Left ventricle myocardium inferior (tissue), 1 donor: ENCODE measurements at regions not wholly inside any gene's neighbourhood (a gene's known extent, or its start where the extent isn't known, plus 50 kb on each side); places are given as distances from the start of the nearest gene placed in this dataset.

Experiments used
- DNase-seq: peaks from one replicate; pipeline ENCODE4 v3.0.0-alpha.2; 2020
- H3K27ac ChIP-seq: fragments of 200-600 bp; replicated peaks from 2 replicates; pipeline ENCODE4 v1.8.0; 2021
- H3K27me3 ChIP-seq: fragments of 200-600 bp; 2 replicates; pipeline ENCODE4 v1.8.0; 2021; ENCODE audit warnings: low read depth
- H3K36me3 ChIP-seq: fragments of 200-600 bp; 2 replicates; pipeline ENCODE4 v1.8.0; 2021
- H3K4me1 ChIP-seq: fragments of 200-600 bp; 2 replicates; pipeline ENCODE4 v1.8.0; 2021
- H3K4me3 ChIP-seq: fragments of 200-600 bp; 2 replicates; pipeline ENCODE4 v1.8.0; 2021; ENCODE audit warnings: mild to moderate bottlenecking, moderate library complexity
- H3K9me3 ChIP-seq: fragments of 200-600 bp; replicated peaks from 2 replicates; pipeline ENCODE4 v1.8.0; 2021
- intact Hi-C: fragments of 100-400 bp; cut with micrococcal nuclease; formaldehyde crosslinking; loops from one replicate; pipeline ENCODE4 v1.11.0; 2022
- TF ChIP-seq, protein P1 (sequence below): fragments of 200-600 bp; IDR thresholded peaks from 2 replicates; pipeline ENCODE4 v1.8.0; 2021; ENCODE audit warnings: antibody characterized with exemption, mild to moderate bottlenecking, borderline replicate concordance
- donor health status: DM: no; HTN: yes; CAD: no; lungs with severe emphysema.

DNA sequence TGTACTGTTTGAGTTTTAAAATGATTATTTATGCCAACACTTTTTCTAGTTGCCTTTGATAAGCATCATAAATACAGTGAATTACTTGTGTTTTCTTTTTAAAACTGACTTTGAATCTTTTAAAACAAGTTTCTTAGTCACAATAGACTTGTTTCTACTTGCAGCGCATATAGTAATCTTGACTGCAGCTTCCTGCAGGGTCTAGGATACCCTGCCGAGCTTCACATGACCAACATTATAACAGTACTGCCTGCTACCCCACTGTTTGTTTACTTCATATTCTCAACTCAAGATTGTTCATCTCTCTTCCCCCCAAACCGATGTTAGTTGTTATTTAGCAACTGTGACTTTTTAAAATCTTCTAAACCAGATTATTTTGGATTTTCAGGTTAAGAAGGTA lies 751.3 kb upstream of the NEGR1 start:
- no peaks in the 10 kb centered on the region for H3K4me1 ChIP-seq
- H3K9me3 ChIP-seq = no peaks in the 10 kb centered on the region
- H3K36me3 ChIP-seq = no peaks in the 10 kb centered on the region
- no peak for DNase-seq
- TF ChIP-seq, protein P1, sequence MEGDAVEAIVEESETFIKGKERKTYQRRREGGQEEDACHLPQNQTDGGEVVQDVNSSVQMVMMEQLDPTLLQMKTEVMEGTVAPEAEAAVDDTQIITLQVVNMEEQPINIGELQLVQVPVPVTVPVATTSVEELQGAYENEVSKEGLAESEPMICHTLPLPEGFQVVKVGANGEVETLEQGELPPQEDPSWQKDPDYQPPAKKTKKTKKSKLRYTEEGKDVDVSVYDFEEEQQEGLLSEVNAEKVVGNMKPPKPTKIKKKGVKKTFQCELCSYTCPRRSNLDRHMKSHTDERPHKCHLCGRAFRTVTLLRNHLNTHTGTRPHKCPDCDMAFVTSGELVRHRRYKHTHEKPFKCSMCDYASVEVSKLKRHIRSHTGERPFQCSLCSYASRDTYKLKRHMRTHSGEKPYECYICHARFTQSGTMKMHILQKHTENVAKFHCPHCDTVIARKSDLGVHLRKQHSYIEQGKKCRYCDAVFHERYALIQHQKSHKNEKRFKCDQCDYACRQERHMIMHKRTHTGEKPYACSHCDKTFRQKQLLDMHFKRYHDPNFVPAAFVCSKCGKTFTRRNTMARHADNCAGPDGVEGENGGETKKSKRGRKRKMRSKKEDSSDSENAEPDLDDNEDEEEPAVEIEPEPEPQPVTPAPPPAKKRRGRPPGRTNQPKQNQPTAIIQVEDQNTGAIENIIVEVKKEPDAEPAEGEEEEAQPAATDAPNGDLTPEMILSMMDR = no peak
- H3K27me3 ChIP-seq = no peaks in the 10 kb centered on the region
- H3K4me3 ChIP-seq = no peak overlapping the region
- intact Hi-C loops = no loop called here
- H3K27ac ChIP-seq = no peak overlapping the region

DNA sequence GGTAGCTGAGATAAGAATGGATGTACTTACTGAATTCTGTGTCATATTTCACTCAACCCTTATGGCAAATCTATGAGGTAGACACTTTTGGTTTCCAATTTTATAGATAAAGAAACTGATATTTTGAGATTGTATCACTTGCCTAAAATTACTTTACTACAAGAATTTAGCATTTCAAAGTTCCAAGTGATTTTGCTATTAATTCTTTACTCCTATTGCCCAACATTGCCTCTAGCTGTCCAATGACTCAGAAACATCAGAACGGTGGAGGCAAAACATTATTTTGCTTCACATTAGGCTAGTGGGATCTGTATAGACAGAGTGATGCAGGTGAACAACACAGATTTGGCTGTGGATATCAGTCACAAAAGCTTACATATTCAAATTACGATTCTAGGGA lies 747.2 kb upstream of the NEGR1 start:
- Histone ChIP-seq H3K4me3 (no peak overlapping the region), H3K4me1 (no peaks in the 10 kb centered on the region), H3K9me3 (no peaks in the 10 kb centered on the region), H3K36me3 (no peaks in the 10 kb centered on the region), H3K27me3 (no peaks in the 10 kb centered on the region), H3K27ac (no peak overlapping the region)
- TF ChIP-seq, protein P1 = no peak
- intact Hi-C loops = no loop called here
- DNase-seq = no peak

DNA sequence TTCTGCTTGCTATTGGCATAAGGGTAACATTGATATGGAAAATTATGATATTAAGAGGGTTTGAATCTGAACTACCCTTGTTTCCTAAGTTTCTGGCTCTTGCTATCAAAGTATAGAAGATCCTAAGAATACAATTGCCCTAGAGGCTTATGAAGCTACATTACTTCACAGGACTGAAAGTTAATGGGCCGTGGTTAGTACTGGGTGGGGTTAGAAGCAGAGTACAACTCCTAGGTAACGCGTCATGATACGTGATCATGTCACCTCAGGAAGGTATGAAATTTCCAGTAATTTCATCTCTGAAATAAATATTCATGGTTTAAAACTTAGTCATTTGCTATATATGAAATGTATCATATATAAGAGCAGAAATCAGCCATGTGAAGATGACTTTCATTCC lies 743.8 kb upstream of the NEGR1 start:
- intact Hi-C loops = no loop called here
- no peak for DNase-seq
- H3K27me3 ChIP-seq = no peaks in the 10 kb centered on the region
- H3K4me1 ChIP-seq = no peaks in the 10 kb centered on the region
- TF ChIP-seq, protein P1 = no peak
- H3K4me3 ChIP-seq = no peak overlapping the region
- H3K9me3 ChIP-seq = no peaks in the 10 kb centered on the region
- no peaks in the 10 kb centered on the region for H3K36me3 ChIP-seq
- no peak overlapping the region for H3K27ac ChIP-seq

DNA sequence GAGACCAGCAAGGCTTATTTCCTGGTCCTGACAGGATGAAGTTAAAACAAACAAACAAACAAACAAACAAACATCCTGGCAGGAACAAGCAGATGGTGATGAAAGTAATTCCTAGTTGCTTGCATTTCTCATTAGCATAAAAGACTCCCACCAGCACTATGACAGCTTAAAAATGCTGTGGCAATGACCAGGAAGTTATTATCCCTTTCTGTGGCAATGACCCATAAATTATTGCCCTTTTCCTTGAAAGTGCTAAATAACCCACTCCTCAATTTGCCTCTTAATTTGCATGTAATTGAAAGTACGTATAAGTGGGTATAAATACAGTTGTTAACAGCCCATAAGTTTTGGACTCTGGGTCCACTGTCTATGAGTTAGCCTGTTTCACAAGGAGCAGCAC lies 727.6 kb upstream of the NEGR1 start:
- intact Hi-C loops = no loop called here
- H3K4me1 ChIP-seq = no peaks in the 10 kb centered on the region
- TF ChIP-seq, protein P1 = no peak

DNA sequence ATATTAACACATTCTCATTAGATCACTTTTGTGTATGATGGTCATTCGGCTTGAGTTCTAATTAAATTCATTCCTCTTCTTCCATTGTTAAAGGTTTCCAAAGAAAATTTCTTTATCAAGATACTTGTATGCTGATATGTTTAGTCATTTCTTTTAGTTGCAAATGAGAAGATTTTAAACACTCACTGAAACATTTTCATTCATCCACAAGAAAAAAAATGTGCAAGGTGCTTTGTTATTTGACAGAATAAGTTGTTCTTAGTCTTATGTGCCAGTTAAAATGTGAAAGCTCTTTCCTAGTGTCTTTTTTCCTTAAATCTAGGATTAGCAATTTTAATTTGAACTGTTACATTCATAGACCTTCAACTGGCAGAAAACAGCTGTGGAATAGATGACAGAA lies 727.0 kb upstream of the NEGR1 start:
- Histone ChIP-seq H3K4me1 (no peaks in the 10 kb centered on the region), H3K4me3 (no peak overlapping the region), H3K27me3 (no peaks in the 10 kb centered on the region), H3K36me3 (no peaks in the 10 kb centered on the region), H3K9me3 (peaks cover 16% of the 10 kb centered on the region), H3K27ac (no peak overlapping the region)
- DNase-seq = no peak
- intact Hi-C loops = no loop called here
- TF ChIP-seq, protein P1 = no peak

More for the DNA sequence above, 727.6 kb upstream of the NEGR1 start:
- H3K4me3 ChIP-seq = no peak overlapping the region
- no peaks in the 10 kb centered on the region for H3K27me3 ChIP-seq
- no peak for DNase-seq
- peaks cover 22% of the 10 kb centered on the region for H3K9me3 ChIP-seq
- H3K27ac ChIP-seq = no peak overlapping the region
- H3K36me3 ChIP-seq = no peaks in the 10 kb centered on the region

DNA sequence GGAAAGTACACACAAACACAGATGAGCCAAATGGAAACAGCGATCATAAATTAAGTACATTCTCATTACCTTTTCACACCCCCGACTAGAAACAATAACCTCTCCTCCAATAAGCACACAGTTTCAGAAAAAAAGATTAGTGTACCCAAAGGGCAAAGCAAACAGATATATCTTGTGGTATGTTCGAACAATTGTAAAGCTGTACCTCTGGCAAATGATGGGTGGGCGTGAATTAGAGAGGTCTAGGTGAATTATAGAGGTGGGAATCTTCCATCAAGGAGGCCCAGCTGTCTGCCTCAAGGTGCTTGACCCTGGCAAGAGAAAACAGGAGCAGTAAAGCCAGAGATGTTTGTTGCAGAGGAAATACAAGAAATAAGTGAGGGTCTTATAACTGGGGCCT lies 715.3 kb upstream of the NEGR1 start:
- intact Hi-C loops = no loop called here
- DNase-seq = no peak
- no peaks in the 10 kb centered on the region for H3K27me3 ChIP-seq
- no peaks in the 10 kb centered on the region for H3K36me3 ChIP-seq
- TF ChIP-seq, protein P1 = no peak
- H3K27ac ChIP-seq = no peak overlapping the region
- peaks cover 6% of the 10 kb centered on the region for H3K9me3 ChIP-seq
- no peaks in the 10 kb centered on the region for H3K4me1 ChIP-seq
- H3K4me3 ChIP-seq = no peak overlapping the region
